H1 (cell line): ENCODE measurements at regions not wholly inside any gene's neighbourhood (a gene's known extent, or its start where the extent isn't known, plus 50 kb on each side); places are given as distances from the start of the nearest gene placed in this dataset.
A peak's percentile ranks its signal among the peaks of the same experiment; 100 is the strongest.

Experiments
- CTCF ChIA-PET: fragments of 300-600 bp; sonication (Branson Sonifier 250); formaldehyde crosslinking; loops from one replicate; lab custom pipeline; 2021; ENCODE audit not compliant: partially characterized antibody; lab: Charles Lee
- POLR2A ChIA-PET: fragments of 300-600 bp; sonication (Branson Sonifier 250); formaldehyde crosslinking; loops from one replicate; lab custom pipeline; 2021; ENCODE audit warnings: inconsistent platforms; ENCODE audit not compliant: partially characterized antibody; lab: Charles Lee
- DNase-seq, 2 experiments: peaks; one replicate each; pipeline versions ENCODE4 v3.0.0 to v3.0.0-alpha.2; 2010 to 2022; ENCODE audit warnings: low spot score in 2 of 2, low read depth in 1 of 2, mixed read lengths in 1 of 2
- FAIRE-seq: peaks from 2 replicates; lab custom pipeline; 2011; peaks lifted over from hg19 to GRCh38; lab: Jason Lieb, UNC
- H2AFZ ChIP-seq: 2 replicates; pipeline ENCODE4 v1.8.1; 2012; ENCODE audit warnings: low read length, inconsistent platforms
- H2AK5ac ChIP-seq: 2 replicates; pipeline ENCODE4 v1.6.1; 2013; ENCODE audit warnings: low read depth, low read length
- H2BK120ac ChIP-seq: replicated peaks from 2 replicates; pipeline ENCODE3; 2013; ENCODE audit warnings: low read depth, low read length, inconsistent platforms
- H2BK12ac ChIP-seq: 2 replicates; pipeline ENCODE4 v1.6.1; 2013; ENCODE audit warnings: low read depth, low read length
- H2BK15ac ChIP-seq: 2 replicates; pipeline ENCODE4 v1.6.1; 2013; ENCODE audit warnings: low read length
- H2BK20ac ChIP-seq: 2 replicates; pipeline ENCODE4 v1.6.1; 2013; ENCODE audit warnings: low read length
- H2BK5ac ChIP-seq: 2 replicates; pipeline ENCODE4 v1.6.1; 2013; ENCODE audit warnings: low read depth, low read length
- H3K14ac ChIP-seq: 2 replicates; pipeline ENCODE4 v1.6.1; 2013; ENCODE audit warnings: inconsistent platforms; ENCODE audit not compliant: insufficient read length
- H3K18ac ChIP-seq: 2 replicates; pipeline ENCODE4 v1.6.1; 2013; ENCODE audit warnings: low read length; ENCODE audit errors: extremely low read depth
- H3K23ac ChIP-seq: 2 replicates; pipeline ENCODE4 v1.6.1; 2013; ENCODE audit warnings: inconsistent platforms; ENCODE audit not compliant: insufficient read length
- H3K23me2 ChIP-seq: 2 replicates; pipeline ENCODE4 v1.6.1; 2013; ENCODE audit warnings: low read depth, low read length
- H3K27ac ChIP-seq: 2 replicates; pipeline ENCODE4 v1.6.1; 2011; ENCODE audit warnings: low read depth, low read length, inconsistent platforms
- H3K27me3 ChIP-seq, 4 experiments: replicated peaks in 1 of 4; 1 replicate in 1 of 4; 2 replicates in 3 of 4; pipeline versions ENCODE4 v1.6.1 to v1.8.1; 2011 to 2013; ENCODE audit warnings: low read length in 3 of 4, mild to moderate bottlenecking in 3 of 4, inconsistent platforms in 2 of 4, mixed read lengths in 2 of 4, moderate library complexity in 1 of 4; ENCODE audit not compliant: control insufficient read depth in 3 of 4, insufficient read depth in 3 of 4; ENCODE audit errors: extremely low read depth in 1 of 4
- H3K36me3 ChIP-seq, 4 experiments: 2 replicates each; pipeline versions ENCODE4 v1.6.1 to v1.8.1; 2011 to 2013; ENCODE audit warnings: mild to moderate bottlenecking in 4 of 4, low read length in 3 of 4, moderate library complexity in 2 of 4, control low read depth in 1 of 4, inconsistent platforms in 1 of 4; ENCODE audit not compliant: insufficient read depth in 4 of 4, control insufficient read depth in 2 of 4
- H3K4ac ChIP-seq: replicated peaks from 2 replicates; pipeline ENCODE3; 2013; ENCODE audit warnings: low read length, low read depth, mixed read lengths, inconsistent platforms; ENCODE audit not compliant: insufficient read length
- H3K4me1 ChIP-seq, 4 experiments: replicated peaks in 1 of 4; 1 replicate in 1 of 4; 2 replicates in 3 of 4; pipeline versions ENCODE4 v1.6.1 to v1.8.1; 2011 to 2013; ENCODE audit warnings: low read length in 3 of 4, inconsistent platforms in 2 of 4, mixed read lengths in 1 of 4; ENCODE audit not compliant: insufficient read depth in 4 of 4, control insufficient read depth in 3 of 4
- H3K4me2 ChIP-seq, 2 experiments: 2 replicates each; pipeline versions ENCODE4 v1.6.1 to v1.8.1; 2011 to 2013; ENCODE audit warnings: low read depth in 2 of 2, low read length in 2 of 2, control low read depth in 1 of 2, inconsistent platforms in 1 of 2, mild to moderate bottlenecking in 1 of 2; ENCODE audit not compliant: insufficient read depth in 1 of 2
- H3K4me3 ChIP-seq, 4 experiments: fragments of 200-600, 300-600 bp in 1 of 4; sonication (generic), shearing (Covaris generic), sonication (Bioruptor Twin) in 1 of 4; 2 replicates each; pipeline versions ENCODE4 v1.5.1 to v1.8.1; 2011 to 2016; ENCODE audit warnings: low read length in 4 of 4, low read depth in 3 of 4, control low read depth in 2 of 4, inconsistent platforms in 2 of 4, mild to moderate bottlenecking in 2 of 4, mixed read lengths in 1 of 4, moderate library complexity in 1 of 4; ENCODE audit not compliant: insufficient read depth in 2 of 4; ENCODE audit errors: extremely low read depth in 1 of 4
- H3K56ac ChIP-seq: replicated peaks from 2 replicates; pipeline ENCODE3; 2013; ENCODE audit warnings: low read depth, mild to moderate bottlenecking, mixed read lengths, low read length, inconsistent platforms; ENCODE audit not compliant: insufficient read length
- H3K79me1 ChIP-seq: 2 replicates; pipeline ENCODE4 v1.6.1; 2013; ENCODE audit warnings: low read depth, low read length, control low read depth
- H3K79me2 ChIP-seq, 2 experiments: 2 replicates each; pipeline versions ENCODE4 v1.6.1 to v1.8.1; 2012 to 2013; ENCODE audit warnings: low read length in 2 of 2, mild to moderate bottlenecking in 2 of 2, inconsistent platforms in 1 of 2; ENCODE audit not compliant: insufficient read depth in 2 of 2, control insufficient read depth in 1 of 2
- H3K9ac ChIP-seq, 4 experiments: replicated peaks in 1 of 4; 1 replicate in 1 of 4; 2 replicates in 3 of 4; pipeline versions ENCODE4 v1.6.1 to v1.8.1; 2011 to 2013; ENCODE audit warnings: low read depth in 3 of 4, low read length in 3 of 4, control low read depth in 2 of 4, mild to moderate bottlenecking in 2 of 4, moderate library complexity in 2 of 4, inconsistent platforms in 1 of 4; ENCODE audit errors: extremely low read depth in 1 of 4
- H3K9me3 ChIP-seq, 2 experiments: 2 replicates each; pipeline versions ENCODE4 v1.6.1 to v1.8.1; 2012 to 2013; ENCODE audit warnings: mild to moderate bottlenecking in 2 of 2, moderate library complexity in 2 of 2, control low read depth in 1 of 2, inconsistent platforms in 1 of 2, low read depth in 1 of 2, low read length in 1 of 2, mixed read lengths in 1 of 2; ENCODE audit not compliant: insufficient read depth in 2 of 2
- H4K20me1 ChIP-seq, 2 experiments: replicated peaks in 1 of 2; 2 replicates each; pipeline versions ENCODE3 to v1.8.1; 2011 to 2013; ENCODE audit warnings: inconsistent platforms in 2 of 2, low read length in 2 of 2, mild to moderate bottlenecking in 1 of 2; ENCODE audit not compliant: insufficient read depth in 2 of 2, control insufficient read depth in 1 of 2
- H4K5ac ChIP-seq: 2 replicates; pipeline ENCODE4 v1.6.1; 2013; ENCODE audit warnings: low read length, low read depth, mixed read lengths, inconsistent platforms; ENCODE audit not compliant: insufficient read length
- H4K8ac ChIP-seq: 2 replicates; pipeline ENCODE4 v1.8.0; 2013; ENCODE audit warnings: mild to moderate bottlenecking, moderate library complexity, low read length, inconsistent platforms; ENCODE audit not compliant: insufficient read depth; ENCODE audit errors: extremely low read depth
- H4K91ac ChIP-seq: replicated peaks from 2 replicates; pipeline ENCODE3; 2013; ENCODE audit warnings: low read length, mixed read lengths, inconsistent platforms; ENCODE audit not compliant: insufficient read length
- RFX5 ChIP-seq: IDR thresholded peaks from 2 replicates; pipeline ENCODE4 v1.6.1; 2011; ENCODE audit warnings: low read depth, low read length, improper control_type of control experiment, borderline replicate concordance
- WGBS, 2 experiments: shearing (Covaris generic) in 1 of 2; methylation state at CpG; one replicate each; pipeline versions ENCODE4 v1.1.6 to v1.1.7; 2013 to 2015; ENCODE audit warnings: low lambda C conversion rate in 2 of 2, mixed read lengths in 2 of 2, inconsistent platforms in 1 of 2, low coverage in 1 of 2, missing lambda C conversion rate in 1 of 2; ENCODE audit not compliant: insufficient replicate concordance in 2 of 2, insufficient coverage in 1 of 2, insufficient read length in 1 of 2; ENCODE audit errors: extremely low coverage in 1 of 2, missing lambda C conversion rate in 1 of 2; 5-methylcytosine and 5-hydroxymethylcytosine counted together
- TF ChIP-seq, protein P1 (sequence below): IDR thresholded peaks from 2 replicates; pipeline ENCODE4 v1.6.1; 2011; ENCODE audit warnings: low read length, improper control_type of control experiment

DNA sequence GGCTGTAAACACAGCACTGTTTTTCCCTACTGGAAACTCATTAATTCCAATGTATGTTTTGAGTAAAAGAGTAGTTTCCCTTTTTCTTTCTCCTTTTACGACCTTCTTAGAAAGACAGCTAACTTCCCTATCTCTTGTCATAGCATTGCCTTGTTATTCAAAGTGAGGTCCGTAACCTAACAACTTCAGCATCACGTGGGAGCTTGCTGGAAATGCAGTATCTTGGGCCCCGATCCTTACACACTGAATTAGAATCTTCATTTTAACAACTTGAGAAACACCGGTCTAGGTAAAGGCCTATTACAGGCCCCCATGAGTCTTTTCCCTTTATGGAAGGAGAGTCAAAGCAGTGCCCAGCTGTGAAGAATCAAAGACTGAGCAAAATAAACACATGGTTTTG, 230.7 kb upstream of the PRKD1 start:
- no peak overlapping the region for H4K8ac ChIP-seq
- no peaks in the 10 kb centered on the region for H3K36me3 ChIP-seq
- H3K9ac ChIP-seq = no peak overlapping the region
- no peaks in the 10 kb centered on the region for H4K20me1 ChIP-seq
- H3K4me3 ChIP-seq = no peak overlapping the region
- H3K56ac ChIP-seq = no peak overlapping the region
- no peaks in the 10 kb centered on the region for H3K23me2 ChIP-seq
- no peaks in the 10 kb centered on the region; a peak in 1 of 7 replicates for H3K4me1 ChIP-seq
- H3K4me2 ChIP-seq = no peak overlapping the region
- no peaks in the 10 kb centered on the region for H3K9me3 ChIP-seq
- H3K14ac ChIP-seq = no peak overlapping the region
- H3K23ac ChIP-seq = no peak overlapping the region
- no peak overlapping the region for H4K91ac ChIP-seq
- no peak overlapping the region for H2AK5ac ChIP-seq
- no peak overlapping the region for H3K18ac ChIP-seq
- CTCF ChIA-PET = interaction anchor here (0.8 to 1.9 kb wide), 3 partner anchors 28 to 364 kb away, joined by 3 to 5 read pairs (median 3); no protein-coding TSS in a partner anchor
- no peaks in the 10 kb centered on the region for H3K79me2 ChIP-seq
- 42% methylated on average over 5 of the region's 5 CpGs; no CpG with 5 or more reads in 1 of the 2 experiments for WGBS, 2 experiments
- H2BK15ac ChIP-seq = no peak overlapping the region
- DNase-seq (no peak), FAIRE-seq (peak; percentile 36)
- H2AFZ ChIP-seq = no peak overlapping the region
- no peak overlapping the region for H2BK12ac ChIP-seq
- POLR2A ChIA-PET = no interaction called here
- H2BK5ac ChIP-seq = no peak overlapping the region
- H2BK120ac ChIP-seq = no peak overlapping the region
- peaks cover 0 to 4% (median 0%) of the 10 kb centered on the region in 4 experiments; a peak in 2 of 7 replicates for H3K27me3 ChIP-seq
- H3K79me1 ChIP-seq = no peaks in the 10 kb centered on the region
- H2BK20ac ChIP-seq = no peak overlapping the region
- no peak overlapping the region for H4K5ac ChIP-seq
- no peak overlapping the region for H3K27ac ChIP-seq
- TF ChIP-seq RFX5 = no peak
- TF ChIP-seq, protein P1, sequence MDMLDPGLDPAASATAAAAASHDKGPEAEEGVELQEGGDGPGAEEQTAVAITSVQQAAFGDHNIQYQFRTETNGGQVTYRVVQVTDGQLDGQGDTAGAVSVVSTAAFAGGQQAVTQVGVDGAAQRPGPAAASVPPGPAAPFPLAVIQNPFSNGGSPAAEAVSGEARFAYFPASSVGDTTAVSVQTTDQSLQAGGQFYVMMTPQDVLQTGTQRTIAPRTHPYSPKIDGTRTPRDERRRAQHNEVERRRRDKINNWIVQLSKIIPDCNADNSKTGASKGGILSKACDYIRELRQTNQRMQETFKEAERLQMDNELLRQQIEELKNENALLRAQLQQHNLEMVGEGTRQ = peak; percentile 51
- H3K4ac ChIP-seq = no peak overlapping the region
